Neural progenitor cell (in vitro differentiated cells): ENCODE measurements at regions not wholly inside any gene's neighbourhood (a gene's known extent, or its start where the extent isn't known, plus 50 kb on each side); places are given as distances from the start of the nearest gene placed in this dataset.

Experiments
- CTCF ChIP-seq: fragments of 200-600 bp; sonication (generic); IDR thresholded peaks from 2 replicates; pipeline ENCODE4 v1.5.1; 2017; ENCODE audit warnings: antibody characterized with exemption, mild to moderate bottlenecking
- EZH2 ChIP-seq: fragments of 200-600 bp; sonication (generic); IDR thresholded peaks from 2 replicates; pipeline ENCODE4 v1.6.1; 2017; ENCODE audit warnings: antibody characterized with exemption, mild to moderate bottlenecking, moderate library complexity
- EZH2phosphoT487 ChIP-seq: fragments of 200-600 bp; sonication (generic); IDR thresholded peaks from 2 replicates; pipeline ENCODE4 v1.6.1; 2017; ENCODE audit warnings: antibody characterized with exemption

GRCh38 chr20:19953606-19954005 lies 63.6 kb upstream of the NAA20 start:
- TF ChIP-seq CTCF (no peak), EZH2phosphoT487 (no peak), EZH2 (no peak)
